ENCODE measurements at regions not wholly inside any gene's neighbourhood (a gene's known extent, or its start where the extent isn't known, plus 50 kb on each side); places are given as distances from the start of the nearest gene placed in this dataset.

DNA sequence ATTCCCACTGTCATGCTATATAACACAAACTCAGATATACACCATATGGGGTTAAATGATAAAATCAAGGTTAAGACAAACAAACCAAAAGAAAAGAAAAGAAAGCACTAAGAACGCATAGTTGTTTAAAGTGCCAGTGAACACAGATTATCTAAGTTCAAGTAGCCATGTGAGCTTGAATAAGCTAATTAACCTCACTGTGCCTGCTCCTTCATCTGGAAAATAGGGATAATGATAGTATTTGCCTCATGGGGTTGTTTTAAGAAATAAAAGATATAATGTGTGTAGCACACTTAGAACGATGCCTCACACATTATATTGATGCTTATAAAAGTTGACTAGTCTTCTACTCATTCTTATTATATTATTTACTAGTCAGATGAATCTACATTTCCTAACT is 72.6 kb upstream of the IL12A start:
- no peak overlapping the region for H3K4me3 ChIP-seq (ENCODE audit: low read depth, low read length)
- H3K36me3 ChIP-seq (ENCODE audit: control insufficient read depth, insufficient read depth, low read length) = no peaks in the 10 kb centered on the region
- Mint-ChIP-seq H3K27ac (ENCODE audit: unreplicated experiment) (no peak overlapping the region), H3K36me3 (ENCODE audit: insufficient read depth, unreplicated experiment) (no peaks in the 10 kb centered on the region), H3K4me1 (ENCODE audit: low read depth, unreplicated experiment) (peaks cover 7% of the 10 kb centered on the region), H3K4me3 (ENCODE audit: unreplicated experiment) (no peak overlapping the region), H3K27me3 (ENCODE audit: insufficient read depth, unreplicated experiment) (no peaks in the 10 kb centered on the region), H3K9me3 (ENCODE audit: unreplicated experiment) (no peaks in the 10 kb centered on the region)
- TF ChIP-seq, protein P1, sequence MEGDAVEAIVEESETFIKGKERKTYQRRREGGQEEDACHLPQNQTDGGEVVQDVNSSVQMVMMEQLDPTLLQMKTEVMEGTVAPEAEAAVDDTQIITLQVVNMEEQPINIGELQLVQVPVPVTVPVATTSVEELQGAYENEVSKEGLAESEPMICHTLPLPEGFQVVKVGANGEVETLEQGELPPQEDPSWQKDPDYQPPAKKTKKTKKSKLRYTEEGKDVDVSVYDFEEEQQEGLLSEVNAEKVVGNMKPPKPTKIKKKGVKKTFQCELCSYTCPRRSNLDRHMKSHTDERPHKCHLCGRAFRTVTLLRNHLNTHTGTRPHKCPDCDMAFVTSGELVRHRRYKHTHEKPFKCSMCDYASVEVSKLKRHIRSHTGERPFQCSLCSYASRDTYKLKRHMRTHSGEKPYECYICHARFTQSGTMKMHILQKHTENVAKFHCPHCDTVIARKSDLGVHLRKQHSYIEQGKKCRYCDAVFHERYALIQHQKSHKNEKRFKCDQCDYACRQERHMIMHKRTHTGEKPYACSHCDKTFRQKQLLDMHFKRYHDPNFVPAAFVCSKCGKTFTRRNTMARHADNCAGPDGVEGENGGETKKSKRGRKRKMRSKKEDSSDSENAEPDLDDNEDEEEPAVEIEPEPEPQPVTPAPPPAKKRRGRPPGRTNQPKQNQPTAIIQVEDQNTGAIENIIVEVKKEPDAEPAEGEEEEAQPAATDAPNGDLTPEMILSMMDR (IDR thresholded peaks at IDR 0.05; ENCODE audit: insufficient read depth in 1 of 2, low read depth in 1 of 2, low read length in 1 of 2, severe bottlenecking in 1 of 2, unreplicated experiment in 1 of 2) = no peak
- no TSS peak for BruUV-seq (replicated peaks)
- H3K9me3 ChIP-seq = no peaks in the 10 kb centered on the region
- DNase-seq = no peak
- intact Hi-C loops (cut with micrococcal nuclease; ENCODE audit: unreplicated experiment) = no loop called here
- CTCF ChIA-PET = no interaction called here
- peaks cover 12% of the 10 kb centered on the region for H3K4me1 ChIP-seq
- POLR2A ChIA-PET = no interaction called here
- no peaks in the 10 kb centered on the region for H3K27me3 ChIP-seq (replicated peaks; ENCODE audit: control insufficient read depth, insufficient read depth, low read length)

DNA sequence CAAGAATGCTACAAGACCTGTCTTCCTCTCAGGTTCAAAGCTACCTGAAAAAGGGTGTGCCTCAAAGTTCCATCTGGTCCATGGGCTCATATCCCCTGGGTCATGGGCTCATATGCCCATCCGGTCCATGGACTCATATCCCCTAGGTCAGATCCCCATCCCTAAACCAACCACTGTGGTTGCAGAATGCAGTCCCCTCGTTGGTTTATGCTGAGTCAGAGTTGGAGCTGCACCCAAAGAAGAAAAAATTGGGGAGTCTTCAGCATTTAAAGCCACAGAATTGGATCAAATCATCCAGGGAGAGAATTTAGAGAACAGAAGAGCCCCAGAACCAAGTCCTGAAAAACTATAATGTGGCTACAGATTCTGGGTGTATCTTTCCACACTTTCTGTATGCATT is 71.5 kb upstream of the IL12A start:
- Histone ChIP-seq H3K27me3 (replicated peaks; ENCODE audit: control insufficient read depth, insufficient read depth, low read length) (no peaks in the 10 kb centered on the region), H3K4me1 (peaks cover 12% of the 10 kb centered on the region), H3K9me3 (no peaks in the 10 kb centered on the region), H3K4me3 (ENCODE audit: low read depth, low read length) (no peak overlapping the region), H3K36me3 (ENCODE audit: control insufficient read depth, insufficient read depth, low read length) (no peaks in the 10 kb centered on the region)
- Mint-ChIP-seq H3K9me3 (ENCODE audit: unreplicated experiment) (no peaks in the 10 kb centered on the region), H3K36me3 (ENCODE audit: insufficient read depth, unreplicated experiment) (no peaks in the 10 kb centered on the region), H3K27me3 (ENCODE audit: insufficient read depth, unreplicated experiment) (no peaks in the 10 kb centered on the region), H3K27ac (ENCODE audit: unreplicated experiment) (no peak overlapping the region), H3K4me1 (ENCODE audit: low read depth, unreplicated experiment) (peaks cover 7% of the 10 kb centered on the region), H3K4me3 (ENCODE audit: unreplicated experiment) (no peak overlapping the region)
- BruUV-seq (replicated peaks) = no TSS peak
- DNase-seq = no peak
- ChIA-PET CTCF (no interaction called here), POLR2A (no interaction called here)
- TF ChIP-seq, protein P1 (IDR thresholded peaks at IDR 0.05; ENCODE audit: insufficient read depth in 1 of 2, low read depth in 1 of 2, low read length in 1 of 2, severe bottlenecking in 1 of 2, unreplicated experiment in 1 of 2) = no peak
- intact Hi-C loops (cut with micrococcal nuclease; ENCODE audit: unreplicated experiment) = no loop called here

DNA sequence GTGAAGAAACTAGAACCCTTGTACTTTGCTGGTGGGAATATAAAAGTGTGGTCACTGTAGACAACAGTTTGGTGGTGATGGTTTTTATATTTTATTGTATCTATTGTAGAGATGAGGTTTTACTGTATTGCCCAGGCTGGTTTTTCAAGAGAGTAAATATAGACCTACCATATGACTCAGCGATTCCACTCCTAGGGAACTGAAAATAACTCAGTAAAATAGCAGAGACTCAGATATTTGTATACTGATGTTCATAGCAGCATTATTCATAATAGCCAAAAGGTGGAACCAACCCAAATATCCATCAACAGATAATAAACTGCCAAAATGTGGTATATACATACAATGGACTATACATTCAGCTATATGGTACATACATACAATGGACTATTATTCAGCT is 68.8 kb upstream of the IL12A start:
- Mint-ChIP-seq H3K4me3 (ENCODE audit: unreplicated experiment) (no peak overlapping the region), H3K9me3 (ENCODE audit: unreplicated experiment) (no peaks in the 10 kb centered on the region), H3K36me3 (ENCODE audit: insufficient read depth, unreplicated experiment) (no peaks in the 10 kb centered on the region), H3K27ac (ENCODE audit: unreplicated experiment) (no peak overlapping the region), H3K27me3 (ENCODE audit: insufficient read depth, unreplicated experiment) (no peaks in the 10 kb centered on the region), H3K4me1 (ENCODE audit: low read depth, unreplicated experiment) (no peaks in the 10 kb centered on the region)
- H3K4me1 ChIP-seq = no peaks in the 10 kb centered on the region
- DNase-seq = no peak
- H3K36me3 ChIP-seq (ENCODE audit: control insufficient read depth, insufficient read depth, low read length) = no peaks in the 10 kb centered on the region
- intact Hi-C loops (cut with micrococcal nuclease; ENCODE audit: unreplicated experiment) = no loop called here
- no peak overlapping the region for H3K4me3 ChIP-seq (ENCODE audit: low read depth, low read length)
- no peaks in the 10 kb centered on the region for H3K27me3 ChIP-seq (replicated peaks; ENCODE audit: control insufficient read depth, insufficient read depth, low read length)
- TF ChIP-seq, protein P1 (IDR thresholded peaks at IDR 0.05; ENCODE audit: insufficient read depth in 1 of 2, low read depth in 1 of 2, low read length in 1 of 2, severe bottlenecking in 1 of 2, unreplicated experiment in 1 of 2) = no peak
- no peaks in the 10 kb centered on the region for H3K9me3 ChIP-seq
- ChIA-PET CTCF (no interaction called here), POLR2A (no interaction called here)
- BruUV-seq (replicated peaks) = no TSS peak
